Neuronal stem cell (in vitro differentiated cells): ENCODE measurements at regions not wholly inside any gene's neighbourhood (a gene's known extent, or its start where the extent isn't known, plus 50 kb on each side); places are given as distances from the start of the nearest gene placed in this dataset.

Source experiments
- DNase-seq: peaks from one replicate; pipeline ENCODE4 v3.0.0-alpha.2; 2013; ENCODE audit warnings: low spot score
- H2AFZ ChIP-seq: one replicate; pipeline ENCODE4 v1.6.1; 2013; ENCODE audit warnings: mild to moderate bottlenecking, low read length, inconsistent platforms
- H2AK5ac ChIP-seq: 2 replicates; pipeline ENCODE4 v1.6.1; 2013; ENCODE audit warnings: low read depth, mild to moderate bottlenecking, inconsistent platforms, low read length, moderate library complexity, mixed read lengths
- H2BK120ac ChIP-seq: 2 replicates; pipeline ENCODE4 v1.6.1; 2013; ENCODE audit warnings: low read depth, mild to moderate bottlenecking, inconsistent platforms, low read length, moderate library complexity, mixed read lengths
- H2BK12ac ChIP-seq: one replicate; pipeline ENCODE4 v1.6.1; 2013; ENCODE audit warnings: low read length, inconsistent platforms
- H2BK15ac ChIP-seq: 2 replicates; pipeline ENCODE4 v1.6.1; 2013; ENCODE audit warnings: mild to moderate bottlenecking, low read length, inconsistent platforms, mixed read lengths
- H2BK5ac ChIP-seq: one replicate; pipeline ENCODE4 v1.6.1; 2013; ENCODE audit warnings: inconsistent platforms, mild to moderate bottlenecking, low read length, moderate library complexity
- H3K14ac ChIP-seq: one replicate; pipeline ENCODE4 v1.6.1; 2013; ENCODE audit warnings: low read length, inconsistent platforms
- H3K18ac ChIP-seq: 2 replicates; pipeline ENCODE4 v1.6.1; 2013; ENCODE audit warnings: low read length, inconsistent platforms
- H3K23ac ChIP-seq: 2 replicates; pipeline ENCODE4 v1.6.1; 2013; ENCODE audit warnings: low read depth, mild to moderate bottlenecking, mixed read lengths, low read length, inconsistent platforms; ENCODE audit not compliant: poor library complexity
- H3K27ac ChIP-seq: replicated peaks from 3 replicates; pipeline ENCODE4 v1.5.1; 2013; ENCODE audit warnings: low read length, inconsistent platforms
- H3K27me3 ChIP-seq, 3 experiments: 2 replicates each; pipeline ENCODE4 v1.6.1; 2013; ENCODE audit warnings: low read length in 3 of 3, mild to moderate bottlenecking in 2 of 3, inconsistent platforms in 1 of 3, low read depth in 1 of 3, mixed read lengths in 1 of 3, moderate library complexity in 1 of 3; ENCODE audit not compliant: control insufficient read depth in 3 of 3, insufficient read depth in 3 of 3
- H3K36me3 ChIP-seq, 2 donors: replicated peaks in 1 of 2; 2 replicates each; pipeline ENCODE4 v1.6.1; 2013; ENCODE audit warnings: low read length in 2 of 2; ENCODE audit not compliant: control insufficient read depth in 2 of 2, insufficient read depth in 2 of 2
- H3K4ac ChIP-seq: 2 replicates; pipeline ENCODE4 v1.6.1; 2013; ENCODE audit warnings: inconsistent platforms, mild to moderate bottlenecking, low read length, moderate library complexity
- H3K4me1 ChIP-seq, 2 donors: 1 replicate in 1 of 2; 2 replicates in 1 of 2; pipeline ENCODE4 v1.6.1; 2013; ENCODE audit warnings: low read length in 2 of 2, low read depth in 1 of 2; ENCODE audit not compliant: control insufficient read depth in 2 of 2, insufficient read depth in 1 of 2
- H3K4me2 ChIP-seq: one replicate; pipeline ENCODE4 v1.6.1; 2013; ENCODE audit warnings: mild to moderate bottlenecking, low read length, inconsistent platforms; ENCODE audit not compliant: insufficient read depth, poor library complexity, severe bottlenecking
- H3K4me3 ChIP-seq, 2 donors: 2 replicates each; pipeline ENCODE4 v1.5.1; 2013; ENCODE audit warnings: low read length in 2 of 2, mild to moderate bottlenecking in 2 of 2, inconsistent platforms in 1 of 2, moderate library complexity in 1 of 2
- H3K79me1 ChIP-seq: one replicate; pipeline ENCODE4 v1.6.1; 2013; ENCODE audit warnings: low read depth, mild to moderate bottlenecking, inconsistent platforms, low read length, moderate library complexity
- H3K9ac ChIP-seq: one replicate; pipeline ENCODE4 v1.6.1; 2013; ENCODE audit warnings: mild to moderate bottlenecking, low read depth, low read length, inconsistent platforms; ENCODE audit not compliant: poor library complexity
- H3K9me3 ChIP-seq, 2 donors: replicated peaks in 1 of 2; 2 replicates each; pipeline versions ENCODE3 to v1.6.1; 2013; ENCODE audit warnings: low read length in 2 of 2, mild to moderate bottlenecking in 2 of 2, inconsistent platforms in 1 of 2, low read depth in 1 of 2, mixed read lengths in 1 of 2, moderate library complexity in 1 of 2; ENCODE audit not compliant: control insufficient read depth in 2 of 2, insufficient read depth in 1 of 2
- H4K8ac ChIP-seq: one replicate; pipeline ENCODE4 v1.6.1; 2013; ENCODE audit warnings: low read depth, mild to moderate bottlenecking, inconsistent platforms, low read length, moderate library complexity
- H4K91ac ChIP-seq: one replicate; pipeline ENCODE4 v1.6.1; 2013; ENCODE audit warnings: low read length, low read depth, mild to moderate bottlenecking, inconsistent platforms; ENCODE audit not compliant: poor library complexity
- WGBS, 2 donors: extraction: QIAGEN DNeasy Blood & Tissue Kit; methylation state at CpG; one replicate each; pipeline ENCODE4 v1.1.7; 2013; ENCODE audit warnings: missing lambda C conversion rate in 2 of 2, mixed read lengths in 1 of 2; ENCODE audit not compliant: insufficient read length in 2 of 2, insufficient replicate concordance in 1 of 2; ENCODE audit errors: extremely low coverage in 2 of 2; 5-methylcytosine and 5-hydroxymethylcytosine counted together

DNA sequence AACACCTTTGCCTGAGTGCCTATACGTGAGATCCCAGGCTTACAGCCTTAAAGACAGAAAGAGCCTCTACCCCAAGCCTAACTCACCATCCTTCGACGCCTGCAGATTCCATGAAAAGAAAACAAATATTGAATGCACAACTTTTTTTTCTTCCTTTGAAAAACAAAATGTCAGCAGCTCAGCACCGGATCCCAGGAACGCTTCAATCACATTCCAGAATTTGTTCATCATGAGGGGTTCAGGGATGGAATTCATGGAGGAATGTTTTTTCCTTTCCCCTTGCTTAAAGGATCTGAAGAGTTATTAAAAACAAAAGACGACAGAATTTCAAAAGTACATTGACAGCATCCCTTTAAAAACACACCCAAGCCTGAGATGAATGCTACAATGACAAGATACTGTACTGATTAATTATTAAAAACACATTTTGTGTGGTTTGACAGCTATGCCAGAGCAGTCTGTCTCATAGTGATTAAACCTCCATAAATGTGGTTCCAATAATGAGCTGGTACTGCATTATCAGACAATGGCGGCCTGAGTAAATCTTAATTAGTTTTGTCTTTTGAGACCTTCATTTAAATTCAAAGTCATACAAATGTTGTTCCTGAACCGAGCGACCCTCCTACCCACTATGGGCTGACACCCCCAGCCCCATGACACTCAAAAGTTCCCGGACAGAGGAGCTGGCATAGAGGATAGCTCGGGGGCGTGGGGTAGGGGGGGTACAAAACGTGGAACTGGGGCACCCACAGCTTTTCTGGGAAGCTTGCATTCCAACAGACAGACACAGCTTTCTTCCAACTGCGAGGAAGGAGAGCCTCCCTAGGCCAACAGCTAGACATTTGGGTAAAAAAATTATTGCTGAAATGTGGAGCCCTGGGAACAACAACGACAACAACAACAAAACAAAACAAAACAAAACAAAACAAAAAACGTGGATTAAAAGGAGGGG is 227.5 kb downstream of the TTC32 start:
- no peak overlapping the region for H3K4ac ChIP-seq
- no peak overlapping the region for H3K23ac ChIP-seq
- no peak overlapping the region for H2BK120ac ChIP-seq
- no peak overlapping the region for H2BK5ac ChIP-seq
- H3K18ac ChIP-seq = no peak overlapping the region
- no peak for DNase-seq
- no peak overlapping the region for H3K27ac ChIP-seq
- WGBS, 2 donors = no CpG with 5 or more reads among the region's 16 CpGs
- no peaks in the 10 kb centered on the region for H3K9me3 ChIP-seq
- H3K36me3 ChIP-seq = no peaks in the 10 kb centered on the region
- peaks cover 0 to 7% of the 10 kb centered on the region in 2 donors for H3K4me1 ChIP-seq
- peaks cover 0 to 2% (median 0%) of the 10 kb centered on the region in 3 experiments for H3K27me3 ChIP-seq
- no peak overlapping the region for H4K8ac ChIP-seq
- H3K79me1 ChIP-seq = no peaks in the 10 kb centered on the region
- H3K4me3 ChIP-seq = no peak overlapping the region
- no peak overlapping the region for H3K14ac ChIP-seq
- H2BK15ac ChIP-seq = no peak overlapping the region
- no peak overlapping the region for H2AK5ac ChIP-seq
- H3K4me2 ChIP-seq = no peak overlapping the region
- no peak overlapping the region for H4K91ac ChIP-seq
- no peak overlapping the region for H2BK12ac ChIP-seq
- H2AFZ ChIP-seq = no peak overlapping the region
- no peak overlapping the region for H3K9ac ChIP-seq

DNA sequence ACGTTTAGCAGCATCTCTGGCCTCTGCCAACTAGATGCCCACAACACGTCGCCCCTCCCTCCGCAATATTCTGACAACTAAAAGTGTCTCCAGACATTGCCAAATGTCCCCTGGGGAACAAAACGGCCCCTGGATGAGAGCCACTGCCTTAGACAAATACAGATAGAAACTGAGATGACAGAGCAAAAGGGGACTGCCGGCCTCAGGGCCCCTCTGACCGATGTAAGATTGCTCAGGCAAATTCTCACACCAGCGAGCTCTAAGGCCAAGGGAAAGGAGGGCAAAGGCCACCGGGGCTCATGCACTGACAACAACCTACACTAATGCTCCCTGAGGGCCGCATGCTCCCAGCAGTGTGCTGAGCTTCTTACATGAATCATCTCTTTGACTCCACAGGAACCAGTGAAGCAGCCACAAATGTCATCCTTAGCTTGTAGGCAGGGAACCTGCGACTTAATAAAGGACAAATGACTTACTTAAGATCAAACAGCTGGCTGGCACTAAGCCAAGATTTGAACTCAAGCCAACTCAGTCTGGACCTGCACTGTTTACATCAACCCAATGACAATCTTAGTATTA is 228.5 kb downstream of the TTC32 start:
- Histone ChIP-seq H3K4ac (no peak overlapping the region), H3K27ac (no peak overlapping the region), H3K14ac (no peak overlapping the region), H2BK15ac (no peak overlapping the region), H2BK120ac (no peak overlapping the region), H2BK5ac (no peak overlapping the region), H3K9me3 (no peaks in the 10 kb centered on the region), H3K4me2 (no peak overlapping the region), H3K9ac (no peak overlapping the region), H3K79me1 (no peaks in the 10 kb centered on the region), H4K8ac (no peak overlapping the region), H2BK12ac (no peak overlapping the region), H3K27me3 (peaks cover 0 to 2% (median 0%) of the 10 kb centered on the region in 3 experiments), H3K4me1 (peaks cover 0 to 7% of the 10 kb centered on the region in 2 donors), H4K91ac (no peak overlapping the region), H3K36me3 (no peaks in the 10 kb centered on the region), H2AK5ac (no peak overlapping the region), H3K18ac (no peak overlapping the region), H3K23ac (no peak overlapping the region), H3K4me3 (no peak overlapping the region), H2AFZ (no peak overlapping the region)
- WGBS, 2 donors = no CpG with 5 or more reads among the region's 11 CpGs
- DNase-seq = no peak

GRCh38 chr2:19671916-19672315 is 229.9 kb downstream of the TTC32 start:
- Histone ChIP-seq H3K27me3 (peaks cover 0 to 2% (median 0%) of the 10 kb centered on the region in 3 experiments), H3K36me3 (no peaks in the 10 kb centered on the region), H3K14ac (no peak overlapping the region), H2BK120ac (no peak overlapping the region), H3K18ac (no peak overlapping the region), H3K9ac (no peak overlapping the region), H3K27ac (no peak overlapping the region), H4K91ac (no peak overlapping the region), H3K79me1 (no peaks in the 10 kb centered on the region), H4K8ac (no peak overlapping the region), H3K4ac (no peak overlapping the region), H3K9me3 (no peaks in the 10 kb centered on the region), H2BK5ac (no peak overlapping the region), H3K4me2 (no peak overlapping the region), H3K4me3 (no peak overlapping the region), H2BK12ac (no peak overlapping the region), H3K4me1 (peaks cover 0 to 7% of the 10 kb centered on the region in 2 donors), H2BK15ac (no peak overlapping the region), H2AK5ac (no peak overlapping the region), H2AFZ (no peak overlapping the region), H3K23ac (no peak overlapping the region)
- DNase-seq = no peak
- WGBS, 2 donors = no CpG with 5 or more reads among the region's 4 CpGs

DNA sequence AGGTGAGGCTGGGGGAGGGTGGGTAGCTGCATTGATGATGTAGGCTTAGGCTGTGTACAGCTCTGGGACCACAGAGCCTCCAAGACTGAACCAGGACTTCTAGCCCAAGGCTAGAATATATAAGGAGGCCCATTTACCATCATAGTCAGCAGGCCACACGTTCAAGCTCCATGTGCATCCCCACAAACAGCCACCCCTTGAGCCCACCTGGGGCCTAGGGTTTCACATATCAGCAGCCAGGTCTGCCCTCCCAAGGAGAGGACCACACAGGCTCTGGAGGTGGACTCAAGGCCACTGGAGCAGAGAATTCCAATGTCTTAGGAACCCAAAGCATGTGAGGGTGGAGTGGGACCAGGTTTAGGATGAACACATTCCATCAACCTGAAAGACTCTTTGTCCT is 230.5 kb downstream of the TTC32 start:
- Histone ChIP-seq H3K79me1 (no peaks in the 10 kb centered on the region), H2AK5ac (no peak overlapping the region), H2BK5ac (no peak overlapping the region), H3K4me2 (no peak overlapping the region), H4K8ac (no peak overlapping the region), H3K18ac (no peak overlapping the region), H2BK12ac (no peak overlapping the region), H3K27me3 (peaks cover 0 to 2% (median 0%) of the 10 kb centered on the region in 3 experiments), H3K36me3 (no peaks in the 10 kb centered on the region), H2AFZ (no peak overlapping the region), H3K9me3 (no peaks in the 10 kb centered on the region), H2BK15ac (no peak overlapping the region), H3K14ac (no peak overlapping the region), H3K27ac (no peak overlapping the region), H3K4me3 (no peak overlapping the region), H3K4ac (no peak overlapping the region), H2BK120ac (no peak overlapping the region), H3K4me1 (peaks cover 0 to 7% of the 10 kb centered on the region in 2 donors), H3K9ac (no peak overlapping the region), H4K91ac (no peak overlapping the region), H3K23ac (no peak overlapping the region)
- no CpG with 5 or more reads among the region's 1 CpG for WGBS, 2 donors
- DNase-seq = no peak
